Endodermal cell (in vitro differentiated cells): ENCODE measurements at regions not wholly inside any gene's neighbourhood (a gene's known extent, or its start where the extent isn't known, plus 50 kb on each side); places are given as distances from the start of the nearest gene placed in this dataset.
"Not testable (repeated sequence)": the region's sequence is repeated elsewhere in the genome, so short reads cannot be mapped to it uniquely, and the experiment has no call there.

Experiments
- DNase-seq: peaks from one replicate; pipeline ENCODE4 v3.0.0-alpha.2; 2017
- H3K27ac ChIP-seq: 2 replicates; pipeline ENCODE4 v1.5.1; 2013; ENCODE audit warnings: mild to moderate bottlenecking, low read depth, low read length, moderate library complexity
- H3K27me3 ChIP-seq: 2 replicates; pipeline ENCODE4 v1.6.1; 2013; ENCODE audit warnings: mild to moderate bottlenecking, low read length, moderate library complexity; ENCODE audit not compliant: insufficient read depth, control insufficient read depth, poor library complexity, severe bottlenecking
- H3K36me3 ChIP-seq: 2 replicates; pipeline ENCODE4 v1.7.0; 2013; ENCODE audit warnings: mild to moderate bottlenecking, low read length, moderate library complexity; ENCODE audit not compliant: control insufficient read depth, insufficient read depth
- H3K4me1 ChIP-seq: one replicate; pipeline ENCODE4 v1.7.0; 2013; ENCODE audit warnings: low read length; ENCODE audit not compliant: control insufficient read depth, insufficient read depth
- H3K4me3 ChIP-seq: 2 replicates; pipeline ENCODE4 v1.5.1; 2013; ENCODE audit warnings: mild to moderate bottlenecking, low read length, moderate library complexity
- H3K9ac ChIP-seq: 2 replicates; pipeline ENCODE4 v1.6.1; 2013; ENCODE audit warnings: mild to moderate bottlenecking, low read length, moderate library complexity; ENCODE audit not compliant: poor library complexity, severe bottlenecking; ENCODE audit errors: extremely low read depth
- H3K9me3 ChIP-seq: 2 replicates; pipeline ENCODE4 v1.6.1; 2013; ENCODE audit warnings: mild to moderate bottlenecking, low read length, moderate library complexity; ENCODE audit not compliant: control insufficient read depth
- H3K27ac Mint-ChIP-seq: 2 replicates; pipeline ENCODE4 v1.8.0; 2020; ENCODE audit warnings: mixed read lengths
- H3K27me3 Mint-ChIP-seq: 2 replicates; pipeline ENCODE4 v1.8.0; 2021; ENCODE audit warnings: mild to moderate bottlenecking, mixed read lengths; ENCODE audit not compliant: insufficient read depth
- H3K36me3 Mint-ChIP-seq: 2 replicates; pipeline ENCODE4 v1.8.0; 2020; ENCODE audit warnings: low read depth, mixed read lengths
- H3K4me1 Mint-ChIP-seq: 2 replicates; pipeline ENCODE4 v1.8.0; 2020; ENCODE audit warnings: mixed read lengths
- H3K4me3 Mint-ChIP-seq: 2 replicates; pipeline ENCODE4 v1.8.0; 2020; ENCODE audit warnings: mild to moderate bottlenecking, moderate library complexity, mixed read lengths
- H3K9me3 Mint-ChIP-seq: 2 replicates; pipeline ENCODE4 v1.8.0; 2020; ENCODE audit warnings: mild to moderate bottlenecking, mixed read lengths
- CTCF ChIP-seq: fragments of 200-600 bp; sonication (generic); conservative IDR thresholded peaks from 2 replicates; pipeline ENCODE4 v1.5.0; 2021; ENCODE audit warnings: antibody characterized with exemption, mild to moderate bottlenecking
- WGBS, 2 experiments: methylation state at CpG; one replicate each; pipeline versions ENCODE4 v1.1.5 to v1.1.7; 2013; ENCODE audit warnings: missing lambda C conversion rate in 2 of 2, mixed read lengths in 1 of 2; ENCODE audit not compliant: insufficient coverage in 1 of 2, insufficient read length in 1 of 2; 5-methylcytosine and 5-hydroxymethylcytosine counted together

- Mint-ChIP-seq H3K27ac (no peak overlapping the region), H3K4me3 (no peak overlapping the region), H3K27me3 (no peaks in the 10 kb centered on the region), H3K36me3 (no peaks in the 10 kb centered on the region), H3K4me1 (no peaks in the 10 kb centered on the region), H3K9me3 (no peaks in the 10 kb centered on the region)
- DNase-seq: no peak
- 90 to 95% methylated on average over 2 to 4 of the region's 4 CpGs for WGBS, 2 experiments
- H3K9ac ChIP-seq: no peak overlapping the region
- H3K9me3 ChIP-seq: no peaks in the 10 kb centered on the region
- no peaks in the 10 kb centered on the region for H3K27me3 ChIP-seq
- peaks cover 3% of the 10 kb centered on the region for H3K4me1 ChIP-seq
- no peak for TF ChIP-seq CTCF
- H3K36me3 ChIP-seq: no peaks in the 10 kb centered on the region
- H3K27ac ChIP-seq: no peak overlapping the region
- H3K4me3 ChIP-seq: no peak overlapping the region
Measured at GRCh38 chr9:12318732-12319685, 374.2 kb upstream of the TYRP1 start.

- H3K27ac Mint-ChIP-seq: no peak overlapping the region
- DNase-seq: no peak
- TF ChIP-seq CTCF: no peak
- H3K4me3 Mint-ChIP-seq: no peak overlapping the region
- H3K4me1 Mint-ChIP-seq: peaks cover 3% of the 10 kb centered on the region
- Histone ChIP-seq H3K4me1 (no peaks in the 10 kb centered on the region), H3K9ac (no peak overlapping the region), H3K4me3 (no peak overlapping the region), H3K27me3 (no peaks in the 10 kb centered on the region), H3K36me3 (no peaks in the 10 kb centered on the region), H3K27ac (no peak overlapping the region), H3K9me3 (peaks cover 5% of the 10 kb centered on the region)
- no peaks in the 10 kb centered on the region for H3K36me3 Mint-ChIP-seq
- WGBS, 2 experiments: 81 to 100% methylated on average over 1 to 5 of the region's 5 CpGs
- H3K27me3 Mint-ChIP-seq: no peaks in the 10 kb centered on the region
- peaks cover 8% of the 10 kb centered on the region for H3K9me3 Mint-ChIP-seq
Measured at GRCh38 chr9:12329623-12329985, 363.6 kb upstream of the TYRP1 start.

GRCh38 chr9:12333966-12334365, 359.2 kb upstream of the TYRP1 start:
- H3K9me3 ChIP-seq, H3K36me3 Mint-ChIP-seq, H3K27me3 Mint-ChIP-seq, DNase-seq, H3K9ac ChIP-seq, H3K4me1 ChIP-seq, H3K27me3 ChIP-seq, H3K4me1 Mint-ChIP-seq, H3K27ac Mint-ChIP-seq, H3K27ac ChIP-seq, H3K4me3 ChIP-seq, H3K36me3 ChIP-seq, H3K4me3 Mint-ChIP-seq: not testable (repeated sequence)
- 85% methylated on average over 26 of the region's 26 CpGs; no CpG with 5 or more reads in 1 of the 2 experiments for WGBS, 2 experiments
- peaks cover 15% of the 10 kb centered on the region for H3K9me3 Mint-ChIP-seq
